AG04449 (cell line): ENCODE measurements at regions not wholly inside any gene's neighbourhood (a gene's known extent, or its start where the extent isn't known, plus 50 kb on each side); places are given as distances from the start of the nearest gene placed in this dataset.

ENCODE experiments used
- CTCF ChIA-PET: fragments of 350-600 bp; formaldehyde crosslinking; extraction: SDS; loops from one replicate; lab custom pipeline; 2021; ENCODE audit warnings: antibody characterized with exemption; lab: Yijun Ruan, JAX
- POLR2A ChIA-PET: fragments of 400-600, 350-600 bp; formaldehyde crosslinking; extraction: SDS; loops from one replicate; lab custom pipeline; 2020; ENCODE audit warnings: antibody characterized with exemption, inconsistent platforms; lab: Yijun Ruan, JAX
- DNase-seq: peaks from one replicate; pipeline ENCODE4 v3.0.0-alpha.2; 2010; ENCODE audit warnings: low read depth, low spot score
- H3K4me3 ChIP-seq: 2 replicates; pipeline ENCODE4 v1.5.1; 2011; ENCODE audit warnings: low read depth, mild to moderate bottlenecking, control low read depth, low read length
- CTCF ChIP-seq: IDR thresholded peaks from one replicate; pipeline ENCODE4 v1.5.1; 2011; ENCODE audit warnings: mild to moderate bottlenecking, moderate library complexity, low read length, control low read depth, inconsistent platforms; ENCODE audit not compliant: insufficient read depth; ENCODE audit errors: missing control alignments

- TF ChIP-seq CTCF = no peak
- ChIA-PET POLR2A (no interaction called here), CTCF (no interaction called here)
- DNase-seq = no peak
- H3K4me3 ChIP-seq = no peak overlapping the region
Observed at GRCh38 chr2:234329202-234329960, 167.5 kb downstream of the ARL4C start.

GRCh38 chr2:234328444-234328990, 168.4 kb downstream of the ARL4C start:
- TF ChIP-seq CTCF = no peak
- CTCF ChIA-PET = no interaction called here
- DNase-seq = no peak
- POLR2A ChIA-PET = no interaction called here
- H3K4me3 ChIP-seq = no peak overlapping the region

GRCh38 chr2:234326694-234327093, 170.2 kb downstream of the ARL4C start:
- no peak for DNase-seq
- H3K4me3 ChIP-seq = no peak overlapping the region
- ChIA-PET CTCF (no interaction called here), POLR2A (no interaction called here)
- no peak for TF ChIP-seq CTCF

GRCh38 chr2:234324116-234324515, 172.8 kb downstream of the ARL4C start:
- no peak overlapping the region for H3K4me3 ChIP-seq
- DNase-seq = no peak
- CTCF ChIA-PET = interaction anchor here (1.0 kb wide), 1 partner anchor 11 kb away, joined by 3 read pairs; no protein-coding TSS in a partner anchor
- no peak for TF ChIP-seq CTCF
- POLR2A ChIA-PET = no interaction called here

GRCh38 chr2:234322766-234323465, 174.0 kb downstream of the ARL4C start:
- no peak overlapping the region for H3K4me3 ChIP-seq
- ChIA-PET CTCF (interaction anchor here (0.7 to 1.4 kb wide), 2 partner anchors 8 to 109 kb away, joined by 3 read pairs; no protein-coding TSS in a partner anchor), POLR2A (no interaction called here)
- no peak for DNase-seq
- no peak for TF ChIP-seq CTCF

GRCh38 chr2:234320066-234320465, 176.8 kb downstream of the ARL4C start:
- no peak for TF ChIP-seq CTCF
- POLR2A ChIA-PET = no interaction called here
- no peak overlapping the region for H3K4me3 ChIP-seq
- DNase-seq = no peak
- CTCF ChIA-PET = interaction anchor here (0.9 to 1.2 kb wide), 2 partner anchors 11 to 385 kb away, joined by 3 to 5 read pairs; no protein-coding TSS in a partner anchor
